Neutrophil (primary cell): ENCODE measurements at regions not wholly inside any gene's neighbourhood (a gene's known extent, or its start where the extent isn't known, plus 50 kb on each side); places are given as distances from the start of the nearest gene placed in this dataset.

ENCODE experiments used
- H3K27ac ChIP-seq: fragments of 200-600 bp; sonication (generic); 2 replicates; pipeline ENCODE4 v1.5.1; 2016; ENCODE audit warnings: mild to moderate bottlenecking, moderate library complexity
- H3K27me3 ChIP-seq: fragments of 200-600 bp; sonication (generic); 2 replicates; pipeline ENCODE4 v1.6.0; 2016; ENCODE audit warnings: mild to moderate bottlenecking
- H3K36me3 ChIP-seq: fragments of 200-600 bp; sonication (generic); 2 replicates; pipeline ENCODE4 v1.5.1; 2017
- H3K4me1 ChIP-seq, 2 experiments: fragments of 200-600 bp in 1 of 2; sonication (generic) in 1 of 2; 1 replicate in 1 of 2; 2 replicates in 1 of 2; pipeline versions ENCODE4 v1.5.1 to v1.6.1; 2013 to 2016; ENCODE audit warnings: low read depth in 1 of 2, low read length in 1 of 2, mild to moderate bottlenecking in 1 of 2, moderate library complexity in 1 of 2; ENCODE audit not compliant: control insufficient read depth in 1 of 2, insufficient read depth in 1 of 2
- H3K4me3 ChIP-seq, 2 experiments: fragments of 200-600 bp in 1 of 2; sonication (generic) in 1 of 2; 1 replicate in 1 of 2; 2 replicates in 1 of 2; pipeline ENCODE4 v1.5.1; 2013 to 2016; ENCODE audit warnings: low read depth in 1 of 2, low read length in 1 of 2, mild to moderate bottlenecking in 1 of 2, moderate library complexity in 1 of 2
- H3K9me3 ChIP-seq: fragments of 200-600 bp; sonication (generic); 2 replicates; pipeline ENCODE4 v1.5.1; 2016
- TF ChIP-seq, protein P1 (sequence below): fragments of 200-600 bp; sonication (generic); IDR thresholded peaks from 2 replicates; pipeline ENCODE4 v1.5.1; 2016; ENCODE audit warnings: antibody characterized with exemption

DNA sequence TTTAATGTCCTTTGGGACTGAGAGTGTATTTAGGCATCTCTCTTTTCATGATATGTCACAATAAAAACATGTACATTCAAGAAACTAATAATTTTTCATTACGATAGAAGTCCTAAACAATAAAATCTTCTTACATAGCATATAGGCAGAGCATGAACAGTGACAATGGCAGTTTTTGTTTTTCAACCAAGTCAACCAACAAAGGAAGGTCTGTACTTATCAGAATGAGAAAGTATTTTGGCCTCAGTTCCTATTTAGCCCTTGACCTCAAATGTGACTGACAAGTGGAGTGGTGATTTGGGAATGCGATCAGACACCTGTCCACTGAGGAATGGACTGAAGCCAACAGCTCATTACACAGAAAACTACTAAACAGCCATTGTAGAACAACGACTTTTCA lies 219.5 kb downstream of the TMEM161B start:
- no peaks in the 10 kb centered on the region for H3K4me1 ChIP-seq
- TF ChIP-seq, protein P1, sequence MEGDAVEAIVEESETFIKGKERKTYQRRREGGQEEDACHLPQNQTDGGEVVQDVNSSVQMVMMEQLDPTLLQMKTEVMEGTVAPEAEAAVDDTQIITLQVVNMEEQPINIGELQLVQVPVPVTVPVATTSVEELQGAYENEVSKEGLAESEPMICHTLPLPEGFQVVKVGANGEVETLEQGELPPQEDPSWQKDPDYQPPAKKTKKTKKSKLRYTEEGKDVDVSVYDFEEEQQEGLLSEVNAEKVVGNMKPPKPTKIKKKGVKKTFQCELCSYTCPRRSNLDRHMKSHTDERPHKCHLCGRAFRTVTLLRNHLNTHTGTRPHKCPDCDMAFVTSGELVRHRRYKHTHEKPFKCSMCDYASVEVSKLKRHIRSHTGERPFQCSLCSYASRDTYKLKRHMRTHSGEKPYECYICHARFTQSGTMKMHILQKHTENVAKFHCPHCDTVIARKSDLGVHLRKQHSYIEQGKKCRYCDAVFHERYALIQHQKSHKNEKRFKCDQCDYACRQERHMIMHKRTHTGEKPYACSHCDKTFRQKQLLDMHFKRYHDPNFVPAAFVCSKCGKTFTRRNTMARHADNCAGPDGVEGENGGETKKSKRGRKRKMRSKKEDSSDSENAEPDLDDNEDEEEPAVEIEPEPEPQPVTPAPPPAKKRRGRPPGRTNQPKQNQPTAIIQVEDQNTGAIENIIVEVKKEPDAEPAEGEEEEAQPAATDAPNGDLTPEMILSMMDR: no peak
- H3K27ac ChIP-seq: no peak overlapping the region
- H3K36me3 ChIP-seq: no peaks in the 10 kb centered on the region
- H3K4me3 ChIP-seq: no peak overlapping the region
- H3K27me3 ChIP-seq: no peaks in the 10 kb centered on the region
- no peaks in the 10 kb centered on the region for H3K9me3 ChIP-seq

DNA sequence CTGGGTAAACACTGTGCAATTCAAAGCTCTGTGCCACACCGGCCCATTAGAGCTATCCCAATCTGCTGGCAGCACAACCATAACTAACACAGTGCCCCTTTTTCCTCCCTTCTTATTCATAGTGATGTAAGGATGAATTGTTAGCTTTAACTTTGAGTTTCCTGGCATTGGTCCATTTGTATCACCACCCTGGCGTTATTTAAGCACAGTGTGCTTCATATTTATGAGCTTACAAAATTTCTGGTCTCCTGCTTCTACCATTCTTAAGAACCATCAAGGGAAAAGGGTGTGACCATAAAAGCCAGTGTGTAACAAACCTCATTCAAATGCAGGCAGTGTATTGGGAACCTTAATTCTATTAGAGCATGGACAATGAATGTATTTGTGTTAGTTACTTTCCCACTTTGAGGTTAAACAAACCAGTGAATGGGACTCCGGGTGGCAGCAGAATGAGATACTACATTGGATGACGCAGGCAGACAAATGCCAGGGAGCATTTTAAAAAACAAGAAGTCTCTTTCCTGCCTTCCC lies 222.6 kb downstream of the TMEM161B start:
- no peak overlapping the region for H3K27ac ChIP-seq
- no peaks in the 10 kb centered on the region for H3K27me3 ChIP-seq
- TF ChIP-seq, protein P1: no peak
- no peaks in the 10 kb centered on the region for H3K9me3 ChIP-seq
- H3K4me1 ChIP-seq: no peaks in the 10 kb centered on the region
- H3K36me3 ChIP-seq: no peaks in the 10 kb centered on the region
- H3K4me3 ChIP-seq: no peak overlapping the region

DNA sequence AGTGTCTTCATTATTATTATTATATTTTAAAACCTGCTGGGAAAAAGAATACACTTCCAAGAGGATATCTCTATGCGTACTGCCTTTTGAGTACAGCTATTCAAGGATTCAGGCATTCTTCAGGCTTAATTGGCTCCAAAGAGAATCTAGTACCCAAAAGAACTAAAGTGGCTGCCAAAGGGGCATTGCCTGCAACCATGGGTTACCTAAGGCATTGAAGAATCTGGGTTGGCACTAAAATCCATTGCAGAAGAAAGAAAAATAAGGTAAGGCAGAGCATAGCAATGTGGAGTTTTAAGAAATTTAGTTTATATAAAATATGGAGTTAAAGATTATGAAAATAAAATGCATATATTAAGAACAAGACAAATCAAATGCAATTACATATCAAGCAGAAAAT lies 223.5 kb downstream of the TMEM161B start:
- H3K4me1 ChIP-seq: no peaks in the 10 kb centered on the region
- no peak overlapping the region for H3K27ac ChIP-seq
- H3K9me3 ChIP-seq: no peaks in the 10 kb centered on the region
- no peak overlapping the region for H3K4me3 ChIP-seq
- TF ChIP-seq, protein P1: no peak
- H3K27me3 ChIP-seq: no peaks in the 10 kb centered on the region
- no peaks in the 10 kb centered on the region for H3K36me3 ChIP-seq

DNA sequence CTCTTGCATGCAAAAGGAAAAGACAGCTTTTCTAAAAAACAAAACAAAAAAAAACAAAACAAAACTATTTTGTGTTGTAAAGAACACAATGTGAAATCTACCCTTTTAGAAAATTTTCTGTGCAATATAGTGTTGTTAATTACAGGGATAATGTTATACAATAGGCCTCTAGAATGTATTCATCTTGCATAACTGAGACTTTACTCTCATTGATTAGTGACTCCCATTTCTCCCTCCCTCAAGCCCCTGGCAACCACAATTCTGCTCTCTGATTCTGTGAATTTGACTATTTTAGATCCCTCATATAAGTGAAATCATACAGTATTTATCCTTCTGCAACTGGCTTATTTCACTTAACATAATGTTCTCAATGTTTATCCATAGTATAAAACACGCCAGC lies 234.1 kb downstream of the TMEM161B start:
- no peaks in the 10 kb centered on the region for H3K9me3 ChIP-seq
- no peaks in the 10 kb centered on the region for H3K36me3 ChIP-seq
- TF ChIP-seq, protein P1: no peak
- no peak overlapping the region for H3K4me3 ChIP-seq
- H3K27me3 ChIP-seq: no peaks in the 10 kb centered on the region
- no peak overlapping the region for H3K27ac ChIP-seq
- no peaks in the 10 kb centered on the region for H3K4me1 ChIP-seq

DNA sequence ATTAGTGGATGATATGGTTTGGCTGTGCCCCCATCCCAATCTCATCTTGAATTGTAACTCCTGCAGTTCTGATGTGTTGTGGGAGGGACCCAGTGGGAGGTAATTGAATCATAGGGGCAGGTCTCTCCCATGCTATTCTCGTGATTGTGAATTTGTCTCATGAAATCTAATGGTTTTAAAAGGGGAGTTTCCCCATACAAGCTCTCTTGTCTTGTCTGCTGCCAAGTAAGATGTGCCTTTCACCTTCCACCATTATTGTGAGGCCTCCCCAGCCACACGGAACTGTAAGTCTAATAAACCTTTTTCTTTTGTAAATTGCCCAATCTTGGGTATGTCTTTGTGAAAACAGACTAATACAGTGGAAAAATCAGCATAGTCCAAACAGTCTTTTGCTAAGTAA lies 235.5 kb downstream of the TMEM161B start:
- no peaks in the 10 kb centered on the region for H3K4me1 ChIP-seq
- TF ChIP-seq, protein P1: no peak

DNA sequence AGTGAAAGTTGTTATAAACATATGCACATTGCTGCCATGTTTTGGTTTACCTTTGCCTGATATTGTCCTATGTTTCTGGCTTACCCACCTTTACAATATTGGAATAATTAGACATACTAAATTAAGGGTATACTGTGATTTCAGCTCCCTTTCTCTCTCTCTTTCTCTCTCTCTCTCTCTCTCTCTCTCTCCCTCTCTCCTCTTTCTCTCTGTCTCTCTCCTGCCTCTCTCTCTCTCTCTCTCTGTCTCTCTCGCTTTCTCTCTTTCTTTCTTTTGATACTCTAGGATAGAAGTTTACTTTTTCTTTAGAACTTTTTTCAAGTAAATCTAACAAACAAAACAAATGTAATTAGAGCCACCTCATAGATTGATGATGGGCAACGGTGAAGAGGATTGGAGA lies 239.6 kb downstream of the TMEM161B start:
- H3K27ac ChIP-seq: no peak overlapping the region
- TF ChIP-seq, protein P1: no peak
- H3K27me3 ChIP-seq: no peaks in the 10 kb centered on the region
- H3K4me1 ChIP-seq: no peaks in the 10 kb centered on the region
- H3K4me3 ChIP-seq: no peak overlapping the region
- H3K36me3 ChIP-seq: no peaks in the 10 kb centered on the region
- no peaks in the 10 kb centered on the region for H3K9me3 ChIP-seq

More for the DNA sequence above, 235.5 kb downstream of the TMEM161B start:
- Histone ChIP-seq H3K36me3 (no peaks in the 10 kb centered on the region), H3K27ac (no peak overlapping the region), H3K9me3 (no peaks in the 10 kb centered on the region), H3K4me3 (no peak overlapping the region), H3K27me3 (no peaks in the 10 kb centered on the region)
